H7 (cell line): ENCODE measurements at regions not wholly inside any gene's neighbourhood (a gene's known extent, or its start where the extent isn't known, plus 50 kb on each side); places are given as distances from the start of the nearest gene placed in this dataset.

Source experiments
- DNase-seq: peaks from one replicate; pipeline ENCODE4 v3.0.0; 2012
- H3K27me3 ChIP-seq: 2 replicates; pipeline ENCODE4 v1.6.0; 2011; ENCODE audit warnings: mild to moderate bottlenecking, low read length; ENCODE audit not compliant: control insufficient read depth, insufficient read depth
- H3K36me3 ChIP-seq: replicated peaks from 2 replicates; pipeline ENCODE4 v1.5.1; 2011; ENCODE audit warnings: low read length; ENCODE audit not compliant: control insufficient read depth, insufficient read depth
- H3K4me3 ChIP-seq: 2 replicates; pipeline ENCODE4 v1.5.1; 2011; ENCODE audit warnings: low read depth, mild to moderate bottlenecking, control low read depth, low read length, moderate library complexity; ENCODE audit not compliant: insufficient read depth

DNA sequence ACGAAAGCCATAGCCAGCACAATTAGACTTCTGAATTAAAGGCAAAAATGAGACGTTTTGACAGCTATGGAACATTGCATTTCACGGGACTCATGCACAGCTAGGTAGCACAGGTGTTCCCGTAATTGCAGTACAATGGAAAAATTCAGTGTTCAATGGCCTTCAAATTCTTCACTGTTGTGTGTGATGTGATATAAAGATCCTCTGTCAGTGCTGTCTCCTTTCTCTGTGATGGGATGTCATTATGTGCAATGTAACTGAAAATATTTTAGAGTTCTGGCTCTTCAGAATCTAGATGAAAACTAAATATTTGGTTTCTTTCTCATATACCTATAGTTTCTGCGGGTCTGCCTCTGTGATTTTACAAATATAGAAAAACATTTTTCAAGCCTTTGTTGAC is 1599.7 kb downstream of the MRPL39 start:
- Histone ChIP-seq H3K4me3 (no peak overlapping the region), H3K27me3 (no peaks in the 10 kb centered on the region), H3K36me3 (no peaks in the 10 kb centered on the region)
- DNase-seq: no peak

DNA sequence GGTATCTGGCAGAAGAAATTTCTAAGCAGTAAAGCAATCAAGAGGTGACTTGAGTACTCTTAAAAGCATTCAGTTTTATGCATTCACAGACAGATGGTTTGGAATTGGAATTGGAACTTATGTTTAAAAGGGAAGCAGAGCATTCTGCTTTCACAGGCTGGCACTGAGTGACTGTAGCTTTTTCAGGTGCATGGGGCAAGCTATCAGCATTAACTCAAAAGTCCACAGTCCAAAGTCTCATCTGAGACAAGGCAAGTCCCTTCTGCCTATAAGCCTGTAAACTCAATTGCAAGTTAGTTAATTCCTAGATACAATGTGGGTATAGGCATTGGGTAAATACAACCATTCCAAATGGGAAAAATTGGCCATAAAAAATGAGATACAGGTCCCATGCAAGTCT is 1620.3 kb downstream of the MRPL39 start:
- Histone ChIP-seq H3K36me3 (no peaks in the 10 kb centered on the region), H3K4me3 (no peak overlapping the region), H3K27me3 (no peaks in the 10 kb centered on the region)
- no peak for DNase-seq

DNA sequence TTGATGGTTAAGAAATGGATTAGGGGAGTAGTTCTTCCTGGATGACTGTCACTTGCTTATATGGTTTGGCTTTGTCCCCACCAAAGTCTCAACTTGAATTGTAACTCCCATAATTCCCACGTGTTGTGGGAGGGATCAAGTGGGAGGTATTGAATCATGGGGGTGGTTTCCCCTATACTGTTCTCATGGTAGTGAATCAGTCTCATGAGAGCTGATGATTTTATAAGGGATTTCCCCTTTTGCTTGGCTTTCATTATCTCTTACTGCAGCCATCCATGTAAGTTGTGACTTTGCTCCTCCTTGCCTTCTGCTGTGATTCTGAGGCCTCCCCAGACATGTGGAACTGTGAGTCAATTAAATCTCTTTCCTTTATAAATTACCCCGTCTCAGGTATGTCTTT is 1621.1 kb downstream of the MRPL39 start:
- Histone ChIP-seq H3K27me3 (no peaks in the 10 kb centered on the region), H3K36me3 (no peaks in the 10 kb centered on the region), H3K4me3 (no peak overlapping the region)
- no peak for DNase-seq

DNA sequence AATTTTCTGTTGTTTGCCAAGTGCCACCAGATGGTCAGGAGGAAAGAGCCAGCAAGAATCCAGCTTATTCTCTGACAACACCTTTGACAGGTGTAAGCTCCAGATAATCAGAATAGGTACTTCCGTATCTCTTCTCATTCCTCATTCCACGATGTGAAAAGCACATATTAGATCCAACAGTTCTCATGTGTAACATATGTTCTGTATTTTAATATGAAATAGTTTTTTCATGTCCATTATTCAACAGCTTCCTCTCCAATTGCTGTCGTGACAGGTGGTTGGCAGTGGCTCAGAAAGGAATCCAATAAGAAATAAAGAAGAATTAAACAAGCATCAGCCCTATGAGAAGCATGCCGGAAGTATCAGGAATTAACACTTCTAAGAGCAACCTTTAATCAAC is 1624.7 kb downstream of the MRPL39 start:
- no peak for DNase-seq
- Histone ChIP-seq H3K4me3 (no peak overlapping the region), H3K36me3 (no peaks in the 10 kb centered on the region), H3K27me3 (no peaks in the 10 kb centered on the region)

DNA sequence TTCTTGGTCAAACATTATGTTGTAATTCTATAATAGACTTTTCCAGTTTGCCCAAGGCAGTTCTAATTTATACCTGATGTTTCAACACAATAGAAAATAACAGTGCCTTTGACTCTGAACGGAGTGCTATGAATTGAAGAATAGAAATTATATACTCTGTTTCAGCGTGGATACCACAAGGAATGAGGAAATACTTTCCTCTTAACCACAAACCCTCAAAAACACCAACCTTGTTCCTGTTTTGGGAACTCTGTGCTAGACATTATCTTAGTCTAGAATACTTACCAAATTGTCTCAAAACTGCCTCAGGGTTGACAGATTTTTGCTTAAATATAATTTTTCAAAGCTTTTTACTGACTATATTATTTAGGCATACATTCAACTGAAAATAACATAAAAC is 1629.3 kb downstream of the MRPL39 start:
- DNase-seq: no peak
- Histone ChIP-seq H3K27me3 (no peaks in the 10 kb centered on the region), H3K36me3 (no peaks in the 10 kb centered on the region), H3K4me3 (no peak overlapping the region)

DNA sequence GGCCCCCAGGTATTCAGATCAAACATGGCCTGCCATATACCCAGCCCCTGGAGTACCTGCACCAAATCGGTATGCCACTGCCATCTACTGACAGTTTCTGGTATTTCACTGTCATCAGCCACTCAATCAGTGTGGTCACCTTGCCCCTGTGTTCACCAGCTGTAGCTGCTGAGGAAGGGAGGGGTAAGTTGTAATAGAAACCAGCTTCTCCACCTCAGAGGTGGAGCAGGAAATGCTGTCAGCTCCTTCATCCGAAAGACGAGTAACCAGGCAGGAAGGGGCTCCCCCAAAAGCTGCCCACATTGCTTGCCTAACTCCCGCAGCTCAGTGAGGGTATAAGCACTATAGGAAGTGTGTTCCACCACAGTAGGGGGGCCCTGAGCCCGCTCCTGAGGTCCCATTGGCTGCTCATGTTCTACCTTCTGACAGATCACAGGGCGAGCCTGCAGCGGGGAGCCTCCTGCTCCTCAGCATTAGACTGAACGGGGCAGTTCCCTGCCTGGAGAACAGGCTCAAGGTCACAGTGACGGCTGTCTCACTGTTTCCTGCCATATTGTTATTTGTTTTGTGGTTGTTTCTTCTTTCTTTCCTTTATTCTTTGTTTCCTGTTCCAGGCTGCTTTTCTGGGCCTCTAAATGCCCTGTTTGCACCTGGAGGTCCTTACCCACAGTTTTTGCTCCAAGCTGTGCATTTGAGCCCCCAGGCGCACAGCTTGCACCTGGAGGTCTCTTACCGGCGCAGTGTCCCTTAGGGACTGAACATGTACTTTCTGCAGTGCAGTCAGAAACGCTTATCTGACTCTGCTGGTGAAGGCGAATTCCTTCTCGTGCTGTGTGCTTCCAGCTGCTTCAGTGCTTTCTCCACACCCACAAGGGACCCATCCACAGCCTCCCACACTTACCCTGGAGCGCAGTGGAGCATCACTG is 1638.3 kb downstream of the MRPL39 start:
- Histone ChIP-seq H3K27me3 (no peaks in the 10 kb centered on the region), H3K36me3 (no peaks in the 10 kb centered on the region), H3K4me3 (no peak overlapping the region)
- DNase-seq: peak; percentile 33

DNA sequence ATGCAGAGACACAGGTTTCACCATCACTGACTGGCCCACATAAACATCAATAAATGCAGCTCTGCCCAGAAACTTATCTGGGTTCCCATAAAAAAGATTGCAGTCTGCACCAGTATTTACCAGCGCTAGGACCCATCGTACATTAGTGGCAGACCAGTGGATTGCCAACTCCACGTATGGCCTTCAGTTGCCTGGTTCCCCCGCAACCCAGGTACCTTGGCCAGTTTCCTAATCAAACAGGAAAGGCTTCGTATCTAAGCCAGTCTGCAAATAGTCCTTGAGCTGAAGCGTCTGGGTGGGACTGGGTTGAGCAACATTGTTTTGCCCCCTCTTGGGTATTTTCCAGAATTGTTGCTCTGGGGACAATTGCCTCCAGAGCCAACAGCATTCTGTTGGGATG is 1639.3 kb downstream of the MRPL39 start:
- no peak overlapping the region for H3K4me3 ChIP-seq
- H3K27me3 ChIP-seq: no peaks in the 10 kb centered on the region
- DNase-seq: no peak
- no peaks in the 10 kb centered on the region for H3K36me3 ChIP-seq

DNA sequence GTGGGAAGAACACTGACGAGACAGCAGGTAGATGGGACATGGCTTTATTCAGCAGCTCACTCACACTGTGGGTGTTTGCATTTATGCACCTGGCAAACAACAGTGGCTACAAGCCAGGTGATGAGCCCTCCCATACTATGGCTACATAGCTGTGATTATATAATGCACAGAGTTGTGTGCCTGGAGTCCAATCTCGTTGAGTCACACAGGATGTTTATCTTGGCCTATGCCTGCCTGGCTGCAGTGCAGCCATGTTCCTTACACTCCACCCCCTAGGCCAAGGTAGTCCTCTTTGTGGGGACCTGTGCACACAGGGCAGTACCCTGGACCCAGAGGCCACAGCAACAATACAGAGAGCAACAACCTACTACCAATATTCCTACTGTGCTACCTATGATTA is 1643.8 kb downstream of the MRPL39 start:
- Histone ChIP-seq H3K4me3 (no peak overlapping the region), H3K27me3 (no peaks in the 10 kb centered on the region), H3K36me3 (no peaks in the 10 kb centered on the region)
- DNase-seq: no peak

DNA sequence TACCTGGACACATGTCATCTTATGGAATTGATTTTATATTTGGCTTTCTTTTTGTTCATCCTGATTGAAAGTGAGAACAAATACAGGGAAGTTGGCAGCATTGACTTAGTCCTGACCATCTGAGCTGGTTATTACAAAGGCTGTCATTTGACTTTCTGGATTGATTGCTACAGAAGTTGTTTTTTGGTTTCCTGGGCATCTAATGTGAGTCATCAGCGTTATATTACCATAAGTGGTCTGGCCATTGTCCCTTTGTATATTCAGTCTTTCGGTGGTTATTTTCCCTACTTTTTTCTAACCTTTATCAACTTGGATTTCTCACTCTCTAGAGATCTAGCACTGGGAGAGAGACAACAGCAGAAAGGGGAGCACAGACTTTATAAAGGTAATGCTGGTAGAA is 1646.5 kb downstream of the MRPL39 start:
- Histone ChIP-seq H3K4me3 (no peak overlapping the region), H3K27me3 (no peaks in the 10 kb centered on the region), H3K36me3 (no peaks in the 10 kb centered on the region)
- DNase-seq: no peak

DNA sequence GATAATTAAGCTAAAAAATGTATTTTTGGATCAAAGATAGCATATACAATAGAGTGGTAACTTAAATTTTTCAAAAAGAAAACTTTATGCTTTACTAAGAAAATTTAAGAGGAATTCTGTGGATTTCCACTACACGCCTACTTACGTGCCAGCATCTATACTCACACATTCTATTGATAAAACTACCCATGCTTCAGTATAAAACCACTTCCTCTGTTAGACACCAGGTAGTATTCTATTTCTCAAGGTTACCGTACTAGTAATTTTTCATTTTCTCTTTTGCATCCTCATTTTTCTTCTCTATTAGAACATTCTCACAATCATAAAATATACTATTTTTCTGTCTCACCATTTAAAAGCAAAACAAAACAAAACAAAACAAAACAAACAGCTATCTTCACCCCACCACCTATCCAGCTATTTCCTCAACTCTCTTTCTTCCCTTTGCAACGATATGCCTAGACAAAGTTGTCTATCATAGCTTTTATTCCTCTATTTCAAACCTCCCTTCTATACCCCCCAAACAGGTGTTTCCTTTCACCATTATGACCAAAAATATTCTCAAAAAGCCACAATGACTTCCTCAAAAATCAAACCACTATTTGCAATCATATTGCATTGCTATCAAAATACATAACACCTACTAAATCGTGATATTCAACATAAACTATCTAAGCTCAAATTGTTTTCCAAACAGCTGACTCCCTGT is 1652.0 kb downstream of the MRPL39 start:
- no peaks in the 10 kb centered on the region for H3K27me3 ChIP-seq
- no peak overlapping the region for H3K4me3 ChIP-seq
- DNase-seq: no peak
- H3K36me3 ChIP-seq: no peaks in the 10 kb centered on the region

DNA sequence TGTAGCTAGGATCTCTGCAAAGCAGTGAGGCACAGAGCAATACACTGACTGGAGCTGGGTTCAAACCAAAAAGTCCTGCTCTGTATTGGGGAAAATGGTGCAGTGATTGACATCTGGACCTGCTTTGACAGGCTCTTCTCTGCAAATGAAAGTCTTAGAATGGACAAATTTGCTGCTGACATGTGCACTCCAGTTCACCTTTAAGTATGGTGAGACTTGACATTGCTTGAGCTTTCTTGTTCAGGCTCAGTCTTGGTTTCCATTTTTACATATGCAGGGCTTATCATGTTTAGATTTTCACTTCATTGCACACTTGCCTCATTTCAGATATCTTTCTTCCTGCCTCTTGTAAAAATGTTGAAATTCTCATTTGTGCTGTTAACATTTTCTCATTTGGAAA is 1655.0 kb downstream of the MRPL39 start:
- no peaks in the 10 kb centered on the region for H3K27me3 ChIP-seq
- no peak for DNase-seq
- H3K36me3 ChIP-seq: no peaks in the 10 kb centered on the region
- H3K4me3 ChIP-seq: no peak overlapping the region

DNA sequence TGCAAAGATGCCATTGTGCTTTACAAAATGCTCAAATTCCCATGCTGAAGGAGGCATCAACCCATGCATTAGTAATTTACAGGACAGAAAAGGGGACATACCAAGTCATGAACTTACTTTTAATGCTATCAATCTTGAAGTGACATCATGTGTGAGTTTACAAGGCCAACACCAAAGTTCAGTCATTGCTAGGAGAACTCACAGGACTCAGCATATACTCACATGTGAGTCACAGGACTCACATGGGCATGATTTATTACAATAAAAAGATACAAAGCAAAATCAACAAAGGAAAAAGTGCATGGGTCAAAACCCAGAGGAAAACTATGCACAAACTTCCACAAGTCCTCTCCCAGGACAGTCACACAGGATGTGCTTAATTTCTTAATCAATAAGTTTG is 1656.0 kb downstream of the MRPL39 start:
- Histone ChIP-seq H3K4me3 (no peak overlapping the region), H3K27me3 (no peaks in the 10 kb centered on the region), H3K36me3 (no peaks in the 10 kb centered on the region)
- DNase-seq: no peak

DNA sequence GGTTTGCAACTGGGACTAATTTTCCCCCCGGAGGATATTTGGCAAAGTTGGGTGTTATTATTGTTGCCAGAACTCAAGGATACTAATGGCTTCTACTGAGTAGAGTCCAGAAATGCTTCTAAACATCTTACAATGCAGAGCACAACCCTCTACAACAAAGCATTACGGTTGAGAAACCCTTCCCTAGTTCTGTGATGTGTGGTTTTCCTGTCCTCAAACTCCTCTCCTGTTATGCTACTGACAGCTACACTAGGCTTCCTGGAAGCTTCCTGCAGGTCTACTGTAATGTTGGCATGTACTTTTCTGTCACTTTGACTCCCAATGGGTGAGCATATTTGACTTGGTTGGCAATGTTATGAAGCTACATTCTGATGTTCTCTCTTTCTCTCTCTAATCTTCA is 1656.9 kb downstream of the MRPL39 start:
- Histone ChIP-seq H3K27me3 (no peaks in the 10 kb centered on the region), H3K36me3 (no peaks in the 10 kb centered on the region), H3K4me3 (no peak overlapping the region)
- DNase-seq: no peak

DNA sequence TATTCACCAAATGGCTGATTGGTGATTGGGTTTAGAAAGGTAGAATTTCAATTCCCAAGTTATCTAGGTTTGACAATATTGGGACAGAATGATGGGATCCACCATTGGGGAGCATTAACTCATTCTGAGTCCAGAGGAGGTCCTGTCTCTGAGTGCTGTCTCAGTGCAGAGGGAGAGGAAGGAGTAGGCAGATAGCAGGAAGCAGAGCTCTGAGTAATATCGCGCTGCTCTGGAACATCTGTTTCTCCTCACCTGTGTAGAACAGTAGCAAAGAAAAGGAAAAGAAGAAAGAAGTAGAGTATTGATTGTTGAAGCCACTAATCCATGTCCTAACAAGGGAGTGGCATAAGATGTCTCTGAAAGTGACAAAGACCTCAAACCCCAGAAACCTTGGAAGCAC is 1657.8 kb downstream of the MRPL39 start:
- Histone ChIP-seq H3K27me3 (no peaks in the 10 kb centered on the region), H3K36me3 (no peaks in the 10 kb centered on the region), H3K4me3 (no peak overlapping the region)
- no peak for DNase-seq

DNA sequence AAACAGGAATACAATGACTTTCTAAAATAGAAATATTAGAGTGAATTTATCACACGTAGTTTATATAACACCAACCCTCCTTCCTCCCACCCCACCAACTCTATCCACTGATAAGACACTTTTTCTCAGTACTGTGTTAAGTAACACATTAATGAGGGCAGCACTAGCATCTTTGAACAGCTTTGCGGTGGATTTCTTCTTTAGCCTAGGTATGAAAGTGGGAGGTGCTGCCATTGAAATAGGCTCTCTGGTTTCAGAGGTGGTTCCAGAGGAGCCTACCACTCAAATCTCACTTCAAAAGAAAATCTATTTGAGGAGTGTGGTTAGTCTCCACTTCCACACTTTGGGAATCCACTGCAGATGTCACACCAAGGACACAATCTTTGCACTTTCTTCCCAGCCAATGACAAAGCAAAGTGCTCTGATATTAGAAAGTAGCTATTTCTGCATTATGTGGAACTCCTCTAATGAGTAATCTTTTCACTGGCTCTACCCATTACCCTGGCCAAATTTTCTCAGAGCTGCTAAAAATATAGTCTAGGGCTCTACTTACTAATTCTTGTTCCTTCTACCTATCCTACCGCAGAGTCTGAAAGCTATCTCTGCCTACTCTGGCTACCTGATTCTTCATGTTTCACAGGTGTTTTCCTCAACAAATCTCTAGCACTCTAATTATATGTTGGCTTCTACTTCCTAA is 1667.8 kb downstream of the MRPL39 start:
- no peak overlapping the region for H3K4me3 ChIP-seq
- no peaks in the 10 kb centered on the region for H3K27me3 ChIP-seq
- no peaks in the 10 kb centered on the region for H3K36me3 ChIP-seq
- DNase-seq: no peak
